MM.1S (cell line): ENCODE measurements at regions not wholly inside any gene's neighbourhood (a gene's known extent, or its start where the extent isn't known, plus 50 kb on each side); places are given as distances from the start of the nearest gene placed in this dataset.

Experiments
- CTCF ChIP-seq: fragments of 300-600 bp; sonication (generic); IDR thresholded peaks from 2 replicates; pipeline ENCODE4 v1.5.1; 2016; ENCODE audit warnings: antibody characterized with exemption, low read length, mixed read lengths
- EZH2 ChIP-seq: fragments of 300-600 bp; sonication (generic); optimal IDR thresholded peaks from 2 replicates; pipeline ENCODE3; 2017; ENCODE audit warnings: low read depth, mild to moderate bottlenecking, antibody characterized with exemption, low read length, mixed read lengths

DNA sequence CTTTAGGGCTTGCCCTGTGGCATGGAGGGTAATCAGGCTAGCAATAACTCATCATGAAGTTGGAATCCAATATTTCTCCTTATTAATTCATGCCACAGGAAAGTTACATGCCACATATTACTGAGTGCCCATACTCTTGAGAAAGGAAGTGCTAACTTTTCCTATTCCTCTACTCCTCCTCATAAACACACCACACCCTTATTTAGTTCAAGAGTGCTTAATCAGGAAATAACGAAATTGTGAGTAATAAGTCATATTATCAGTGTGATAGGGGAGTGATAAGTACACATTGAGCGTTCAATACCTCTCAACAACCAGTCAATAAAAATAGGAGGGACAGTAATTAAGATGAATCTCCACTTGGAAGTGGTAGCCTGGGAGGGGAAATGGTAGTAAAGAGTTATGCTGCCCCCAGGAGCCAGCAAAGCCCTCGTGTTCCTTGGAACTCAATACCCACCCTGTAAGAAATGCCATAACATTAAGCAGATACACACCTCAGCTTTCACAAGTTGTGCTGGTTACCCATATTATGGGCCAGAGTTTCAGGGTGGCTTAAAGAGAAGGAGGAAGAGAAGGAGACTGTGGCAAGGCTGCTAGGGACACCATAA, 410.0 kb upstream of the NR3C2 start:
- no peak for TF ChIP-seq CTCF
- no peak for TF ChIP-seq EZH2
